HepG2 (cell line): ENCODE measurements at regions not wholly inside any gene's neighbourhood (a gene's known extent, or its start where the extent isn't known, plus 50 kb on each side); places are given as distances from the start of the nearest gene placed in this dataset.

Source experiments
- HDAC1 ChIP-seq: sonication (generic); formaldehyde crosslinking; IDR thresholded peaks from 2 replicates; pipeline ENCODE4 v1.5.1; 2020; ENCODE audit warnings: mild to moderate bottlenecking, missing genetic modification reagents
- HMG20A ChIP-seq: IDR thresholded peaks from 2 replicates; pipeline ENCODE4 v1.6.1; 2016; ENCODE audit warnings: borderline replicate concordance
- HMGXB4 ChIP-seq, 2 experiments: sonication (generic) in 1 of 2; formaldehyde crosslinking in 1 of 2; IDR thresholded peaks; 2 replicates each; pipeline versions ENCODE4 v1.4.0 to v1.6.1; 2018 to 2020; ENCODE audit warnings: missing genetic modification reagents in 2 of 2, borderline replicate concordance in 1 of 2, low read depth in 1 of 2, mild to moderate bottlenecking in 1 of 2, missing biosample characterization in 1 of 2
- IKZF5 ChIP-seq: IDR thresholded peaks from 2 replicates; pipeline ENCODE4 v1.6.1; 2018; ENCODE audit warnings: missing genetic modification reagents, mild to moderate bottlenecking, missing compliant biosample characterization
- IRF2 ChIP-seq: IDR thresholded peaks from 2 replicates; pipeline ENCODE4 v1.6.1; 2018; ENCODE audit warnings: missing genetic modification reagents, missing compliant biosample characterization
- MYPOP ChIP-seq: sonication (generic); formaldehyde crosslinking; IDR thresholded peaks from 2 replicates; pipeline ENCODE4 v1.8.1; 2023; ENCODE audit warnings: mild to moderate bottlenecking, moderate library complexity, missing genetic modification reagents
- NR2F6 ChIP-seq, 2 experiments: IDR thresholded peaks; 2 replicates each; pipeline ENCODE4 v1.6.1; 2016; ENCODE audit warnings: antibody characterized with exemption in 1 of 2, mild to moderate bottlenecking in 1 of 2
- RARA ChIP-seq: IDR thresholded peaks from 2 replicates; pipeline ENCODE4 v1.6.1; 2016; ENCODE audit warnings: missing genetic modification reagents, missing compliant biosample characterization
- SKIL ChIP-seq: sonication (generic); formaldehyde crosslinking; IDR thresholded peaks from 2 replicates; pipeline ENCODE4 v1.8.0; 2022; ENCODE audit warnings: missing genetic modification reagents, mild to moderate bottlenecking, moderate library complexity, borderline replicate concordance
- SOX5 ChIP-seq: IDR thresholded peaks from 2 replicates; pipeline ENCODE4 v1.6.1; 2016; ENCODE audit warnings: borderline replicate concordance
- ZNF205 ChIP-seq: IDR thresholded peaks from 2 replicates; pipeline ENCODE4 v1.6.1; 2018; ENCODE audit warnings: missing biosample characterization, missing genetic modification reagents
- ZNF280D ChIP-seq: sonication (generic); formaldehyde crosslinking; IDR thresholded peaks from 2 replicates; pipeline ENCODE4 v1.5.1; 2020; ENCODE audit warnings: mild to moderate bottlenecking, missing genetic modification reagents
- ZNF441 ChIP-seq: sonication (generic); formaldehyde crosslinking; IDR thresholded peaks from 2 replicates; pipeline ENCODE4 v1.7.0; 2021; ENCODE audit warnings: missing genetic modification reagents, borderline replicate concordance
- TF ChIP-seq, protein P1 (sequence below): sonication (generic); formaldehyde crosslinking; IDR thresholded peaks from 2 replicates; pipeline ENCODE4 v1.5.0; 2020; ENCODE audit warnings: mild to moderate bottlenecking, missing genetic modification reagents, moderate library complexity
- TF ChIP-seq, protein P2 (sequence below): sonication (generic); formaldehyde crosslinking; IDR thresholded peaks from 2 replicates; pipeline ENCODE4 v1.4.0; 2020; ENCODE audit warnings: missing genetic modification reagents

DNA sequence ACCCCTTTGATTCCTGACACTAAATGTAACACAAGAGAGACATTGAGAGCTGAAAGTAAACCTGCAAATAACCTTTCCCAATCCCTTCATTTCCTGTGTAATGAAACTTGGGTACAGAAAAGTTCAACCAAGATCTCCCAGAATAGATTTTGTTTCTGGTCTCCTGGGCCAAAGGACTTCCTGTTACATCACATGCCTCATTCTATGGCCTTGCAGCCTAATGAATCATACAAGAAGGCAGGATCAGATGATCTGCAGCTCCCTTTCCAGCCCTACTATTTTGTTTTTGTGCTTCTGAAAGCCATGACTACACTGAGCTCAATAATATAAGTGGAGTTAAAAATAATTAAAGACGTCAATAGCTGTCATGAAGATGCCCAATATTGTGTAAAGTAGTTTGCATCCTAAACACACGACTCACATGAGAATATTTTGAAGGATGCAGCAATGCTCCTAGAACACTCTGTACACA is 73.4 kb upstream of the NOX3 start (continued):
- TF ChIP-seq, protein P1, sequence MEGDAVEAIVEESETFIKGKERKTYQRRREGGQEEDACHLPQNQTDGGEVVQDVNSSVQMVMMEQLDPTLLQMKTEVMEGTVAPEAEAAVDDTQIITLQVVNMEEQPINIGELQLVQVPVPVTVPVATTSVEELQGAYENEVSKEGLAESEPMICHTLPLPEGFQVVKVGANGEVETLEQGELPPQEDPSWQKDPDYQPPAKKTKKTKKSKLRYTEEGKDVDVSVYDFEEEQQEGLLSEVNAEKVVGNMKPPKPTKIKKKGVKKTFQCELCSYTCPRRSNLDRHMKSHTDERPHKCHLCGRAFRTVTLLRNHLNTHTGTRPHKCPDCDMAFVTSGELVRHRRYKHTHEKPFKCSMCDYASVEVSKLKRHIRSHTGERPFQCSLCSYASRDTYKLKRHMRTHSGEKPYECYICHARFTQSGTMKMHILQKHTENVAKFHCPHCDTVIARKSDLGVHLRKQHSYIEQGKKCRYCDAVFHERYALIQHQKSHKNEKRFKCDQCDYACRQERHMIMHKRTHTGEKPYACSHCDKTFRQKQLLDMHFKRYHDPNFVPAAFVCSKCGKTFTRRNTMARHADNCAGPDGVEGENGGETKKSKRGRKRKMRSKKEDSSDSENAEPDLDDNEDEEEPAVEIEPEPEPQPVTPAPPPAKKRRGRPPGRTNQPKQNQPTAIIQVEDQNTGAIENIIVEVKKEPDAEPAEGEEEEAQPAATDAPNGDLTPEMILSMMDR, result 0 out of 2 replicates have a peak, but pooled peaks have one; percentile 17
- peak; percentile 90 for TF ChIP-seq IRF2 (CRISPR knock-in tag)
- peak; percentile 25; the same call in 1 of the 2 replicates for TF ChIP-seq MYPOP (CRISPR knock-in tag)
- TF ChIP-seq ZNF205, result 0 out of 2 replicates have a peak, but pooled peaks have one; percentile 38
- TF ChIP-seq HMGXB4 (CRISPR knock-in tag; IDR thresholded peaks at IDR 0.05; ENCODE audit: borderline replicate concordance in 1 of 2, low read depth in 1 of 2), result peak; percentile 36 to 47; a peak in 2 of 4 replicates
- TF ChIP-seq HMG20A (CRISPR knock-in tag), result peak; percentile 90
- peak; percentile 62; the same call in 1 of the 2 replicates for TF ChIP-seq HDAC1 (CRISPR knock-in tag)
- TF ChIP-seq IKZF5 (CRISPR knock-in tag), result peak; percentile 74; the same call in 1 of the 2 replicates
- TF ChIP-seq, protein P2, sequence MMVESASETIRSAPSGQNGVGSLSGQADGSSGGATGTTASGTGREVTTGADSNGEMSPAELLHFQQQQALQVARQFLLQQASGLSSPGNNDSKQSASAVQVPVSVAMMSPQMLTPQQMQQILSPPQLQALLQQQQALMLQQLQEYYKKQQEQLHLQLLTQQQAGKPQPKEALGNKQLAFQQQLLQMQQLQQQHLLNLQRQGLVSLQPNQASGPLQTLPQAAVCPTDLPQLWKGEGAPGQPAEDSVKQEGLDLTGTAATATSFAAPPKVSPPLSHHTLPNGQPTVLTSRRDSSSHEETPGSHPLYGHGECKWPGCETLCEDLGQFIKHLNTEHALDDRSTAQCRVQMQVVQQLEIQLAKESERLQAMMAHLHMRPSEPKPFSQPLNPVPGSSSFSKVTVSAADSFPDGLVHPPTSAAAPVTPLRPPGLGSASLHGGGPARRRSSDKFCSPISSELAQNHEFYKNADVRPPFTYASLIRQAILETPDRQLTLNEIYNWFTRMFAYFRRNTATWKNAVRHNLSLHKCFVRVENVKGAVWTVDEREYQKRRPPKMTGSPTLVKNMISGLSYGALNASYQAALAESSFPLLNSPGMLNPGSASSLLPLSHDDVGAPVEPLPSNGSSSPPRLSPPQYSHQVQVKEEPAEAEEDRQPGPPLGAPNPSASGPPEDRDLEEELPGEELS (CRISPR knock-in tag), result peak; percentile 83
- TF ChIP-seq NR2F6 (IDR thresholded peaks at IDR 0.05), result peak; percentile 67
- TF ChIP-seq NR2F6 (CRISPR knock-in tag; IDR thresholded peaks at IDR 0.05), result peak; percentile 84
- TF ChIP-seq ZNF441, result peak; percentile 49; the same call in 1 of the 2 replicates
- peak; percentile 85 for TF ChIP-seq SOX5 (CRISPR knock-in tag)
- TF ChIP-seq RARA (CRISPR knock-in tag), result peak; percentile 94
- TF ChIP-seq SKIL, result peak; percentile 31; the same call in 1 of the 2 replicates
- TF ChIP-seq ZNF280D (CRISPR knock-in tag), result peak; percentile 88; the same call in 1 of the 2 replicates
